HG03354 (cell line): ENCODE measurements at regions not wholly inside any gene's neighbourhood (a gene's known extent, or its start where the extent isn't known, plus 50 kb on each side); places are given as distances from the start of the nearest gene placed in this dataset.
"Not testable (repeated sequence)": the region's sequence is repeated elsewhere in the genome, so short reads cannot be mapped to it uniquely, and the experiment has no call there.

Source experiments
- ATAC-seq: cut with Tn5 transposase; IDR thresholded peaks from one replicate; pipeline ENCODE4 v1.9.1; 2021; ENCODE audit warnings: mild to moderate bottlenecking; ENCODE audit not compliant: unreplicated experiment, poor library complexity, severe bottlenecking

GRCh38 chr12:97616946-97617345 is 154.3 kb downstream of the RMST start:
- no peak for ATAC-seq

- no peak for ATAC-seq
Measured at GRCh38 chr12:97628962-97629361, 166.4 kb downstream of the RMST start.

- ATAC-seq: no peak
Measured at GRCh38 chr12:97629382-97629781, 166.8 kb downstream of the RMST start.

- no peak for ATAC-seq
Measured at GRCh38 chr12:97630356-97630755, 167.8 kb downstream of the RMST start.

GRCh38 chr12:97630875-97631274 is 168.3 kb downstream of the RMST start:
- no peak for ATAC-seq

- ATAC-seq: no peak
Measured at GRCh38 chr12:97637770-97638169, 175.2 kb downstream of the RMST start.

- no peak for ATAC-seq
Measured at GRCh38 chr12:97638739-97639138, 176.1 kb downstream of the RMST start.

GRCh38 chr12:97639702-97640101 is 177.1 kb downstream of the RMST start:
- ATAC-seq: no peak

- ATAC-seq: no peak
Measured at GRCh38 chr12:97640826-97641225, 178.2 kb downstream of the RMST start.

- no peak for ATAC-seq
Measured at GRCh38 chr12:97642911-97643310, 180.3 kb downstream of the RMST start.

- ATAC-seq: no peak
Measured at GRCh38 chr12:97643924-97644323, 181.3 kb downstream of the RMST start.

GRCh38 chr12:97645726-97646125 is 183.1 kb downstream of the RMST start:
- no peak for ATAC-seq

- ATAC-seq: no peak
Measured at GRCh38 chr12:97647142-97647541, 184.5 kb downstream of the RMST start.

- ATAC-seq: no peak
Measured at GRCh38 chr12:97650242-97650641, 187.6 kb downstream of the RMST start.

GRCh38 chr12:97656548-97656947 is 193.9 kb downstream of the RMST start:
- ATAC-seq: not testable (repeated sequence)

- no peak for ATAC-seq
Measured at GRCh38 chr12:97659117-97659880, 196.7 kb downstream of the RMST start.

- no peak for ATAC-seq
Measured at GRCh38 chr12:97666263-97666662, 203.7 kb downstream of the RMST start.

- ATAC-seq: no peak
Measured at GRCh38 chr12:97672870-97673269, 210.3 kb downstream of the RMST start.

- no peak for ATAC-seq
Measured at GRCh38 chr12:97680751-97681150, 218.1 kb downstream of the RMST start.

- no peak for ATAC-seq
Measured at GRCh38 chr12:97681612-97682504, 219.3 kb downstream of the RMST start.

- no peak for ATAC-seq
Measured at GRCh38 chr12:97685360-97685759, 222.8 kb downstream of the RMST start.
